ENCODE measurements at regions not wholly inside any gene's neighbourhood (a gene's known extent, or its start where the extent isn't known, plus 50 kb on each side); places are given as distances from the start of the nearest gene placed in this dataset.

GRCh38 chr13:76732367-76732766 is 153.8 kb downstream of the KCTD12 start:
- no peak for TF ChIP-seq CTCF (IDR thresholded peaks at IDR 0.05)
- TF ChIP-seq NRF1 (IDR thresholded peaks at IDR 0.05; ENCODE audit: low read depth, low read length), result no peak
- no peak for TF ChIP-seq MXI1 (IDR thresholded peaks at IDR 0.05; ENCODE audit: low read depth, low read length)
- no peak for TF ChIP-seq MAX (IDR thresholded peaks at IDR 0.05; ENCODE audit: low read depth)
- no peak for TF ChIP-seq TCF12 (IDR thresholded peaks at IDR 0.05)
- TF ChIP-seq RFX5 (IDR thresholded peaks at IDR 0.05; ENCODE audit: low read length), result no peak
- no peak for TF ChIP-seq EP300 (IDR thresholded peaks at IDR 0.05; ENCODE audit: borderline replicate concordance in 1 of 2, low read depth in 1 of 2, low read length in 1 of 2)
- no peak for TF ChIP-seq RXRA (IDR thresholded peaks at IDR 0.05; ENCODE audit: borderline replicate concordance, low read depth)
- TF ChIP-seq RAD21 (IDR thresholded peaks at IDR 0.05; ENCODE audit: low read length), result no peak
- TF ChIP-seq EZH2phosphoT487 (IDR thresholded peaks at IDR 0.05; ENCODE audit: borderline replicate concordance, low read depth), result no peak
- no peak for TF ChIP-seq POLR2AphosphoS5 (IDR thresholded peaks at IDR 0.05; ENCODE audit: low read depth, low read length)
- TF ChIP-seq ELF1 (IDR thresholded peaks at IDR 0.05), result no peak
